ENCODE measurements at regions not wholly inside any gene's neighbourhood (a gene's known extent, or its start where the extent isn't known, plus 50 kb on each side); places are given as distances from the start of the nearest gene placed in this dataset.
"Not testable (repeated sequence)": the region's sequence is repeated elsewhere in the genome, so short reads cannot be mapped to it uniquely, and the experiment has no call there.

GRCh38 chr2:110287253-110287652, 74.9 kb upstream of the MTLN start:
- not testable (repeated sequence) for TF ChIP-seq POLR2A, CTCF (IDR thresholded peaks at IDR 0.05)

All from Peyer's patch (tissue), 4 donors.